GM23338 (cell line): ENCODE measurements at regions not wholly inside any gene's neighbourhood (a gene's known extent, or its start where the extent isn't known, plus 50 kb on each side); places are given as distances from the start of the nearest gene placed in this dataset.

Experiments used
- ATAC-seq: fragments of 200-7000 bp; cut with Tn5 transposase; 3 replicates; pipeline ENCODE4 v1.9.1; 2020
- DNase-seq: peaks from one replicate; pipeline ENCODE4 v3.0.0-alpha.2; 2015; ENCODE audit warnings: low spot score
- H2AFZ ChIP-seq: fragments of 200-600 bp; sonication (generic); 2 replicates; pipeline ENCODE4 v1.8.0; 2016; ENCODE audit warnings: antibody characterized with exemption, mild to moderate bottlenecking, moderate library complexity
- H3F3A ChIP-seq: fragments of 200-600 bp; sonication (generic); replicated peaks from 2 replicates; pipeline ENCODE4 v1.8.0; 2017; ENCODE audit warnings: antibody characterized with exemption, mixed run types, low read depth
- H3K27ac ChIP-seq: fragments of 200-600 bp; sonication (generic); 2 replicates; pipeline ENCODE4 v1.6.1; 2016; ENCODE audit warnings: low read depth
- H3K27me3 ChIP-seq: fragments of 200-600 bp; sonication (generic); 2 replicates; pipeline ENCODE4 v1.8.0; 2016; ENCODE audit warnings: mild to moderate bottlenecking, mixed run types, moderate library complexity; ENCODE audit not compliant: insufficient read depth
- H3K36me3 ChIP-seq: fragments of 200-600 bp; sonication (generic); 2 replicates; pipeline ENCODE4 v1.8.0; 2016; ENCODE audit warnings: mild to moderate bottlenecking; ENCODE audit not compliant: insufficient read depth
- H3K4me1 ChIP-seq: fragments of 200-600 bp; sonication (generic); 2 replicates; pipeline ENCODE4 v1.8.0; 2016; ENCODE audit warnings: mild to moderate bottlenecking, moderate library complexity; ENCODE audit not compliant: insufficient read depth
- H3K4me2 ChIP-seq: fragments of 200-600 bp; sonication (generic); 2 replicates; pipeline ENCODE4 v1.7.1; 2017; ENCODE audit warnings: mixed run types
- H3K4me3 ChIP-seq: fragments of 200-600 bp; sonication (generic); 2 replicates; pipeline ENCODE4 v1.6.1; 2016; ENCODE audit warnings: mixed run types
- H3K79me2 ChIP-seq: fragments of 200-600 bp; sonication (generic); replicated peaks from 2 replicates; pipeline ENCODE4 v1.8.0; 2017; ENCODE audit warnings: mild to moderate bottlenecking; ENCODE audit not compliant: insufficient read depth
- H3K9me2 ChIP-seq: fragments of 200-600 bp; sonication (generic); 2 replicates; pipeline ENCODE4 v1.8.0; 2017; ENCODE audit not compliant: insufficient read depth
- H4K20me1 ChIP-seq: fragments of 200-600 bp; sonication (generic); replicated peaks from 2 replicates; pipeline ENCODE4 v1.8.0; 2017; ENCODE audit warnings: mild to moderate bottlenecking; ENCODE audit not compliant: insufficient read depth
- H3K27ac Mint-ChIP-seq: 2 replicates; pipeline ENCODE4 v1.8.0; 2020; ENCODE audit warnings: inconsistent platforms, mild to moderate bottlenecking, moderate library complexity, mixed read lengths
- H3K27me3 Mint-ChIP-seq: 3 replicates; pipeline ENCODE4 v1.8.0; 2022; ENCODE audit warnings: low read depth, mild to moderate bottlenecking, moderate library complexity, mixed read lengths, inconsistent platforms; ENCODE audit not compliant: insufficient read depth, poor library complexity
- H3K36me3 Mint-ChIP-seq: 3 replicates; pipeline ENCODE4 v1.8.0; 2021; ENCODE audit warnings: low read depth, mild to moderate bottlenecking, inconsistent platforms, moderate library complexity, mixed read lengths
- H3K4me1 Mint-ChIP-seq: 3 replicates; pipeline ENCODE4 v1.8.0; 2020; ENCODE audit warnings: mild to moderate bottlenecking, inconsistent platforms, mixed read lengths
- H3K4me3 Mint-ChIP-seq: 3 replicates; pipeline ENCODE4 v1.8.0; 2021; ENCODE audit warnings: moderate library complexity, mild to moderate bottlenecking, inconsistent platforms, mixed read lengths
- H3K9me3 Mint-ChIP-seq: 3 replicates; pipeline ENCODE4 v1.8.0; 2020; ENCODE audit warnings: moderate library complexity, mild to moderate bottlenecking, inconsistent platforms, mixed read lengths
- EZH2 ChIP-seq: fragments of 200-600 bp; sonication (generic); IDR thresholded peaks from one replicate; pipeline ENCODE4 v1.8.0; 2017; ENCODE audit warnings: antibody characterized with exemption, mild to moderate bottlenecking, low read depth; ENCODE audit not compliant: unreplicated experiment
- NANOG ChIP-seq: IDR thresholded peaks from 2 replicates; pipeline ENCODE4 v1.6.1; 2016; ENCODE audit warnings: antibody characterized with exemption, borderline replicate concordance
- TF ChIP-seq, protein P1 (sequence below): fragments of 250-450 bp; sonication (Bioruptor Pico); IDR thresholded peaks from 2 replicates; pipeline ENCODE4 v1.5.0; 2020; ENCODE audit warnings: mild to moderate bottlenecking, moderate library complexity
- TF ChIP-seq, protein P2 (sequence below): IDR thresholded peaks from one replicate; pipeline ENCODE4 v1.6.1; 2018; ENCODE audit warnings: antibody characterized with exemption; ENCODE audit not compliant: unreplicated experiment

DNA sequence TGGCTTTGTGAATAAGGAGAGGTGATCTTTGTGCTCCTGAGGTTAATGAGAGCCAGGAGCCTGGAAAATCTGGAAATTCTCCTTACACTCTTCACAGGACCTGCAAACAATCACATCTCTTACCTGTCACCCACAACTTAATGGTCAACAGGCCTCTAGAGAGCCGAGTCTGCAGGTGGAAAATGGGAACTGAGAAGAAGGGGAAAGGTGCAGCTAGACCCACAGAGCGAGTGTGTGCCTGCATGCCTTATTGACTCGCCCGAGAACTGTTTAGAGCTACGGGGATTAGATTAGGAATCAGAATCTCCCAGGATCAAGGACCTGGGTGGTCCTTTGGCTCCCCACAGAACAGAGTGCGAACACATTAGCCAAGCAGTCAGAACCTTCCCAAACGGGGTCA is 329.6 kb downstream of the PTEN start (continued):
- TF ChIP-seq, protein P1, sequence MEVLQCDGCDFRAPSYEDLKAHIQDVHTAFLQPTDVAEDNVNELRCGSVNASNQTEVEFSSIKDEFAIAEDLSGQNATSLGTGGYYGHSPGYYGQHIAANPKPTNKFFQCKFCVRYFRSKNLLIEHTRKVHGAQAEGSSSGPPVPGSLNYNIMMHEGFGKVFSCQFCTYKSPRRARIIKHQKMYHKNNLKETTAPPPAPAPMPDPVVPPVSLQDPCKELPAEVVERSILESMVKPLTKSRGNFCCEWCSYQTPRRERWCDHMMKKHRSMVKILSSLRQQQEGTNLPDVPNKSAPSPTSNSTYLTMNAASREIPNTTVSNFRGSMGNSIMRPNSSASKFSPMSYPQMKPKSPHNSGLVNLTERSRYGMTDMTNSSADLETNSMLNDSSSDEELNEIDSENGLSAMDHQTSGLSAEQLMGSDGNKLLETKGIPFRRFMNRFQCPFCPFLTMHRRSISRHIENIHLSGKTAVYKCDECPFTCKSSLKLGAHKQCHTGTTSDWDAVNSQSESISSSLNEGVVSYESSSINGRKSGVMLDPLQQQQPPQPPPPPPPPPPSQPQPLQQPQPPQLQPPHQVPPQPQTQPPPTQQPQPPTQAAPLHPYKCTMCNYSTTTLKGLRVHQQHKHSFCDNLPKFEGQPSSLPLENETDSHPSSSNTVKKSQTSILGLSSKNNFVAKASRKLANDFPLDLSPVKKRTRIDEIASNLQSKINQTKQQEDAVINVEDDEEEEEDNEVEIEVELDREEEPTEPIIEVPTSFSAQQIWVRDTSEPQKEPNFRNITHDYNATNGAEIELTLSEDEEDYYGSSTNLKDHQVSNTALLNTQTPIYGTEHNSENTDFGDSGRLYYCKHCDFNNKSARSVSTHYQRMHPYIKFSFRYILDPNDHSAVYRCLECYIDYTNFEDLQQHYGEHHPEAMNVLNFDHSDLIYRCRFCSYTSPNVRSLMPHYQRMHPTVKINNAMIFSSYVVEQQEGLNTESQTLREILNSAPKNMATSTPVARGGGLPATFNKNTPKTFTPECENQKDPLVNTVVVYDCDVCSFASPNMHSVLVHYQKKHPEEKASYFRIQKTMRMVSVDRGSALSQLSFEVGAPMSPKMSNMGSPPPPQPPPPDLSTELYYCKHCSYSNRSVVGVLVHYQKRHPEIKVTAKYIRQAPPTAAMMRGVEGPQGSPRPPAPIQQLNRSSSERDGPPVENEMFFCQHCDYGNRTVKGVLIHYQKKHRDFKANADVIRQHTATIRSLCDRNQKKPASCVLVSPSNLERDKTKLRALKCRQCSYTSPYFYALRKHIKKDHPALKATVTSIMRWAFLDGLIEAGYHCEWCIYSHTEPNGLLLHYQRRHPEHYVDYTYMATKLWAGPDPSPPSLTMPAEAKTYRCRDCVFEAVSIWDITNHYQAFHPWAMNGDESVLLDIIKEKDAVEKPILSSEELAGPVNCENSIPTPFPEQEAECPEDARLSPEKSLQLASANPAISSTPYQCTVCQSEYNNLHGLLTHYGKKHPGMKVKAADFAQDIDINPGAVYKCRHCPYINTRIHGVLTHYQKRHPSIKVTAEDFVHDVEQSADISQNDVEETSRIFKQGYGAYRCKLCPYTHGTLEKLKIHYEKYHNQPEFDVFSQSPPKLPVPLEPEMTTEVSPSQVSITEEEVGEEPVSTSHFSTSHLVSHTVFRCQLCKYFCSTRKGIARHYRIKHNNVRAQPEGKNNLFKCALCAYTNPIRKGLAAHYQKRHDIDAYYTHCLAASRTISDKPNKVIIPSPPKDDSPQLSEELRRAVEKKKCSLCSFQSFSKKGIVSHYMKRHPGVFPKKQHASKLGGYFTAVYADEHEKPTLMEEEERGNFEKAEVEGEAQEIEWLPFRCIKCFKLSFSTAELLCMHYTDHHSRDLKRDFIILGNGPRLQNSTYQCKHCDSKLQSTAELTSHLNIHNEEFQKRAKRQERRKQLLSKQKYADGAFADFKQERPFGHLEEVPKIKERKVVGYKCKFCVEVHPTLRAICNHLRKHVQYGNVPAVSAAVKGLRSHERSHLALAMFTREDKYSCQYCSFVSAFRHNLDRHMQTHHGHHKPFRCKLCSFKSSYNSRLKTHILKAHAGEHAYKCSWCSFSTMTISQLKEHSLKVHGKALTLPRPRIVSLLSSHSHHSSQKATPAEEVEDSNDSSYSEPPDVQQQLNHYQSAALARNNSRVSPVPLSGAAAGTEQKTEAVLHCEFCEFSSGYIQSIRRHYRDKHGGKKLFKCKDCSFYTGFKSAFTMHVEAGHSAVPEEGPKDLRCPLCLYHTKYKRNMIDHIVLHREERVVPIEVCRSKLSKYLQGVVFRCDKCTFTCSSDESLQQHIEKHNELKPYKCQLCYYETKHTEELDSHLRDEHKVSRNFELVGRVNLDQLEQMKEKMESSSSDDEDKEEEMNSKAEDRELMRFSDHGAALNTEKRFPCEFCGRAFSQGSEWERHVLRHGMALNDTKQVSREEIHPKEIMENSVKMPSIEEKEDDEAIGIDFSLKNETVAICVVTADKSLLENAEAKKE: no peak
- no peak for TF ChIP-seq EZH2

DNA sequence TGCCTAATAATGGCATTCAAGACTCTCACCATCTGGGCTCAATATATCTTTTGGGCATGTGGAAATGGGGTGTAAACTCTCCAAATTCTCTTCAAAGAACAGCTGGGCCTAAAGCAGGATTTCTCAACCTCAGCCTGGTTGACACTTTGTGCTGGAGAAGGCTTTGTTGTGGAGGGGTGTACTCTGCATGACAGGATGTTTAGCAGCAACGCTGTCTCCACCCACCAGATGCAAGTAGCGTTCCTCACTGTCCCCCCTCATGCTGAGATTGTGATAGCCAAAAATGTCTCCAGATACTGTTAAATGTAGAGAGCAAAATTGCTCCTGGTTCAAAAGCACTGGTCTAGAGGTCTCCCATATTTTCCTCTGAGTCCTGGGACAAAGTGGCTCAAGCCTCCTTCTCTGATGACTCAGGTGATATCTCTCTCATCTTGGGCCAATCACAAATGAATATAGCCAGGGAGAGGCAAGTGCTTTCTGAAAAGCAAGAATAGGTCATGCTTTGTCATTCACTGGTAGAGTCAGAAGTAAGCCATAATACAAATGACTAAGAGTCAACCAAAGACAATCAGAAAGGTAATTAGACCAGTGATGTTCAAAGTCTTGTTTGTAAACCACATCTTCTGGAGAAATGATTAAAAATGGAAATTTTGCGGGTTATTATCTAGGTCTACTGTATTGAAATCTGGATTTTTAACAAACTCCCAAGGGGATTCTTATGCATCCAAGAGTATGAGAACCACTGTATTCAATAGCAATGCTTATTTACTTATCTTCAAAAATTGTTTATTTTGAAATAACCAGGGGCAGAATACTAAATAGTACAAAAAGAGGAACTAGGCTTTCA is 330.8 kb downstream of the PTEN start:
- Histone ChIP-seq H3K9me2 (peaks cover 22% of the 10 kb centered on the region), H4K20me1 (no peaks in the 10 kb centered on the region), H3K36me3 (no peaks in the 10 kb centered on the region), H3K4me3 (no peak overlapping the region), H2AFZ (no peak overlapping the region; the same call in 1 of the 2 replicates), H3F3A (no peaks in the 10 kb centered on the region), H3K4me1 (no peaks in the 10 kb centered on the region), H3K27ac (no peak overlapping the region), H3K4me2 (no peak overlapping the region), H3K27me3 (no peaks in the 10 kb centered on the region), H3K79me2 (no peaks in the 10 kb centered on the region)
- ATAC-seq (no peak), DNase-seq (no peak)
- Mint-ChIP-seq H3K27ac (no peak overlapping the region), H3K4me3 (no peak overlapping the region), H3K9me3 (no peaks in the 10 kb centered on the region), H3K4me1 (peaks cover 8% of the 10 kb centered on the region; the same call in 2 of the 3 replicates), H3K27me3 (no peaks in the 10 kb centered on the region), H3K36me3 (no peaks in the 10 kb centered on the region)
- no peak for TF ChIP-seq NANOG

DNA sequence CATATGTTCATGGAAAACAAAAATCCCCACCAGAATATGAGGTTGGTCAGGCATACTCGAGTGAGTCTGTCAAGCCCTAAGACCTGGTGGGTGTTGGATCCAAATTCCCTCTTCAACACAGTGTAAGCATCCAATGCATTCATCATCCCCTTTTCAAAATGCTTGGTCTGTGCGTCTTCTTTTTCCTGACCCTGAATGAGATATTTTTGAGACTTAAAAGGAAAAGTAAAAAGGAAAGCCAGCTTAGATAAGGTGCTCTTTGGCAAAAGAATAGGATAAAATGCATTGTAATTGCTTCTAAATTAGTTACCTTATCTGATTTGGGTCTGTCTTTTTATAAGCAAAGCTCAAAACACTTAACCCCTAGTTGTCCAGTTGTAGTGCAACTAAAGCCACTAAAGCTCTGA is 331.5 kb downstream of the PTEN start:
- Mint-ChIP-seq H3K4me3 (no peak overlapping the region), H3K27me3 (no peaks in the 10 kb centered on the region), H3K36me3 (no peaks in the 10 kb centered on the region), H3K9me3 (no peaks in the 10 kb centered on the region), H3K4me1 (peaks cover 8% of the 10 kb centered on the region; the same call in 2 of the 3 replicates), H3K27ac (no peak overlapping the region)
- H3K4me1 ChIP-seq: no peaks in the 10 kb centered on the region
- H3K4me3 ChIP-seq: no peak overlapping the region
- no peaks in the 10 kb centered on the region for H3F3A ChIP-seq
- ATAC-seq (no peak), DNase-seq (no peak)
- no peaks in the 10 kb centered on the region for H3K79me2 ChIP-seq
- H3K27me3 ChIP-seq: no peaks in the 10 kb centered on the region
- no peak overlapping the region for H2AFZ ChIP-seq
- no peaks in the 10 kb centered on the region for H4K20me1 ChIP-seq
- no peaks in the 10 kb centered on the region for H3K36me3 ChIP-seq
- H3K27ac ChIP-seq: no peak overlapping the region
- peaks cover 22% of the 10 kb centered on the region for H3K9me2 ChIP-seq
- H3K4me2 ChIP-seq: no peak overlapping the region
- TF ChIP-seq, protein P2, sequence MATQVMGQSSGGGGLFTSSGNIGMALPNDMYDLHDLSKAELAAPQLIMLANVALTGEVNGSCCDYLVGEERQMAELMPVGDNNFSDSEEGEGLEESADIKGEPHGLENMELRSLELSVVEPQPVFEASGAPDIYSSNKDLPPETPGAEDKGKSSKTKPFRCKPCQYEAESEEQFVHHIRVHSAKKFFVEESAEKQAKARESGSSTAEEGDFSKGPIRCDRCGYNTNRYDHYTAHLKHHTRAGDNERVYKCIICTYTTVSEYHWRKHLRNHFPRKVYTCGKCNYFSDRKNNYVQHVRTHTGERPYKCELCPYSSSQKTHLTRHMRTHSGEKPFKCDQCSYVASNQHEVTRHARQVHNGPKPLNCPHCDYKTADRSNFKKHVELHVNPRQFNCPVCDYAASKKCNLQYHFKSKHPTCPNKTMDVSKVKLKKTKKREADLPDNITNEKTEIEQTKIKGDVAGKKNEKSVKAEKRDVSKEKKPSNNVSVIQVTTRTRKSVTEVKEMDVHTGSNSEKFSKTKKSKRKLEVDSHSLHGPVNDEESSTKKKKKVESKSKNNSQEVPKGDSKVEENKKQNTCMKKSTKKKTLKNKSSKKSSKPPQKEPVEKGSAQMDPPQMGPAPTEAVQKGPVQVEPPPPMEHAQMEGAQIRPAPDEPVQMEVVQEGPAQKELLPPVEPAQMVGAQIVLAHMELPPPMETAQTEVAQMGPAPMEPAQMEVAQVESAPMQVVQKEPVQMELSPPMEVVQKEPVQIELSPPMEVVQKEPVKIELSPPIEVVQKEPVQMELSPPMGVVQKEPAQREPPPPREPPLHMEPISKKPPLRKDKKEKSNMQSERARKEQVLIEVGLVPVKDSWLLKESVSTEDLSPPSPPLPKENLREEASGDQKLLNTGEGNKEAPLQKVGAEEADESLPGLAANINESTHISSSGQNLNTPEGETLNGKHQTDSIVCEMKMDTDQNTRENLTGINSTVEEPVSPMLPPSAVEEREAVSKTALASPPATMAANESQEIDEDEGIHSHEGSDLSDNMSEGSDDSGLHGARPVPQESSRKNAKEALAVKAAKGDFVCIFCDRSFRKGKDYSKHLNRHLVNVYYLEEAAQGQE: no peak
